ENCODE measurements at regions not wholly inside any gene's neighbourhood (a gene's known extent, or its start where the extent isn't known, plus 50 kb on each side); places are given as distances from the start of the nearest gene placed in this dataset.

- H3K4me1 ChIP-seq (replicated peaks in 1 of 2; ENCODE audit: control insufficient read depth in 2 of 2, insufficient read depth in 2 of 2, low read length in 2 of 2), result no peaks in the 10 kb centered on the region
- no peak overlapping the region for H2AFZ ChIP-seq (ENCODE audit: low read depth, low read length)
- no peak overlapping the region for H3K27ac ChIP-seq (ENCODE audit: extremely low read depth, low read depth, low read length)
- FAIRE-seq, result no peak
- 0% methylated on average over 3 of the region's 4 CpGs for WGBS (ENCODE audit: insufficient coverage, low coverage, missing lambda C conversion rate)
- in situ Hi-C loops (cut with MboI), result no loop called here
- no peaks in the 10 kb centered on the region for H3K36me3 ChIP-seq (ENCODE audit: control insufficient read depth, insufficient read depth, low read length)
- H3K4me3 ChIP-seq, result no peak overlapping the region
- ATAC-seq, result no peak
- no peaks in the 10 kb centered on the region for H3K79me2 ChIP-seq (ENCODE audit: control insufficient read depth, insufficient read depth, low read length)
- ChIA-PET POLR2A (interaction anchor here (0.9 kb wide), 1 partner anchor 338 kb away, joined by 3 read pairs; no protein-coding TSS in a partner anchor), CTCF (ENCODE audit: low intra/inter-chr PET ratio) (no interaction called here)
- peaks cover 0 to 15% of the 10 kb centered on the region in 2 experiments; a peak in 2 of 5 replicates for H3K27me3 ChIP-seq (ENCODE audit: control insufficient read depth in 2 of 2, insufficient read depth in 2 of 2, low read length in 2 of 2)
- no TSS peak for BruUV-seq (replicated peaks)
- H4K20me1 ChIP-seq (replicated peaks; ENCODE audit: control insufficient read depth, insufficient read depth, low read length), result no peaks in the 10 kb centered on the region
- H3K4me2 ChIP-seq (ENCODE audit: insufficient read depth, low read length), result no peak overlapping the region
- no peaks in the 10 kb centered on the region for H3K9me3 ChIP-seq (replicated peaks; ENCODE audit: control insufficient read depth, insufficient read depth, low read depth, low read length)
- H3K9me1 ChIP-seq (ENCODE audit: control insufficient read depth, insufficient read depth, low read length), result no peaks in the 10 kb centered on the region
- no peak overlapping the region for H3K9ac ChIP-seq (ENCODE audit: insufficient read depth in 1 of 2, low read depth in 2 of 2, low read length in 2 of 2)
- intact Hi-C loops (cut with micrococcal nuclease), result no loop called here
- no peak for DNase-seq (ENCODE audit: extremely low read depth in 1 of 4, low spot score in 3 of 4)
- TF ChIP-seq ZNF124 (CRISPR knock-in tag; IDR thresholded peaks at IDR 0.05) (no peak), CREB5 (CRISPR knock-in tag; IDR thresholded peaks at IDR 0.05) (no peak), POLR2AphosphoS5 (IDR thresholded peaks at IDR 0.05; ENCODE audit: control insufficient read depth, insufficient read depth, low read depth, low read length) (no peak), ZNF764 (CRISPR knock-in tag; IDR thresholded peaks at IDR 0.05; ENCODE audit: low read depth) (no peak), TAF9B (IDR thresholded peaks at IDR 0.05; ENCODE audit: partially characterized antibody) (no peak), HDAC3 (IDR thresholded peaks at IDR 0.05; ENCODE audit: borderline replicate concordance, partially characterized antibody) (no peak), HMGN3 (IDR thresholded peaks at IDR 0.05; ENCODE audit: borderline replicate concordance, extremely low read depth, insufficient read length, low read depth, low read length) (no peak)
- TF ChIP-seq, protein P1, sequence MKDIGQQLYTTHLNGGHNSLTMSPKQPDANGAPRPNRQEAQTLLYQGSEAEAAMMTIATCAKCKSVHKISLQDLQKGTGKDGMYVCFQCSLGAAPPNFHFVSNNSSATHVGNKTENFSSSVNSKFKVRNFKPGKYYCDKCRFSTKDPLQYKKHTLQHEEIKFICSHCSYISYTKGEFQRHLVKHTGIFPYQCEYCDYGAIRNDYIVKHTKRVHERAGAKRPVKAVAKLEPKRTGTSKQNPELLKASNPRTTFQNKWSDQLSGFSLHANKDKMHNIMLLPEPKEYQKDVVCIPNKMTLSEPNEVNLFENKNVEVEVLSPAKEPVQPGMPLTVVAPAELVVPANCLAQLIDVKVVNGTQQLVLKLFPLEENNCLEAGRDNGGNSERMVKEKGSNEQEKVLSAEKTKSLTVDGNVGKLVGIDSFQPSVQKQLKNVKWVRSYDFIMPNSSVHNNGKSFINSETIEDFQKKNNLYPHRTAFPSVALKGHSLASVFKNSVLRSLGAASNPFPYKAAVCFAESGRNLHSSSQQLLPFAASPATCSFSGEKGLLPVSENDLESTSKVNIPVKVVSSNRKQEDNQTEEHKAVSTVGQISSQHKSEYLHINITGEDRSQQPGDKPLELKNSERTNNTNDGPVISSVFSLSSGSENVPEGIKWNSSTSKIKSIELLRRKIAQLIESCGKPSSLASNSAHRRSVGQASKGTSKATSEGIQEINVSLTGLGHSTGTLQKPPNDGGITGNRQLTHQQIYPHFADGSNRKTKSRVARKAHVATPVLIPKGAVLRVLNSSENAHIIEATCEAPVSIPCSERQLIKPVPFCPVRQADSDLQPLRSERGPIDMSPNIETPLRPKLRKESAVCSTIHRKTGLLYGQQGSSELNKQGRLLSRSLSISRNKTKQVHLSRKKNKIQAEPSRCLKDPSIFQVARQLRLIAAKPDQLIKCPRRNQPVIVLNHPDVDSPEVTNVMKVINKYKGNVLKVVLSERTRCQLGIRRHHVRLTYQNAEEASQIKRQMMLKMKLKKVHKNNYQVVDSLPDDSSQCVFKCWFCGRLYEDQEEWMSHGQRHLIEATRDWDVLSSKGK (CRISPR knock-in tag; IDR thresholded peaks at IDR 0.05), result no peak
- TF ChIP-seq, protein P2, sequence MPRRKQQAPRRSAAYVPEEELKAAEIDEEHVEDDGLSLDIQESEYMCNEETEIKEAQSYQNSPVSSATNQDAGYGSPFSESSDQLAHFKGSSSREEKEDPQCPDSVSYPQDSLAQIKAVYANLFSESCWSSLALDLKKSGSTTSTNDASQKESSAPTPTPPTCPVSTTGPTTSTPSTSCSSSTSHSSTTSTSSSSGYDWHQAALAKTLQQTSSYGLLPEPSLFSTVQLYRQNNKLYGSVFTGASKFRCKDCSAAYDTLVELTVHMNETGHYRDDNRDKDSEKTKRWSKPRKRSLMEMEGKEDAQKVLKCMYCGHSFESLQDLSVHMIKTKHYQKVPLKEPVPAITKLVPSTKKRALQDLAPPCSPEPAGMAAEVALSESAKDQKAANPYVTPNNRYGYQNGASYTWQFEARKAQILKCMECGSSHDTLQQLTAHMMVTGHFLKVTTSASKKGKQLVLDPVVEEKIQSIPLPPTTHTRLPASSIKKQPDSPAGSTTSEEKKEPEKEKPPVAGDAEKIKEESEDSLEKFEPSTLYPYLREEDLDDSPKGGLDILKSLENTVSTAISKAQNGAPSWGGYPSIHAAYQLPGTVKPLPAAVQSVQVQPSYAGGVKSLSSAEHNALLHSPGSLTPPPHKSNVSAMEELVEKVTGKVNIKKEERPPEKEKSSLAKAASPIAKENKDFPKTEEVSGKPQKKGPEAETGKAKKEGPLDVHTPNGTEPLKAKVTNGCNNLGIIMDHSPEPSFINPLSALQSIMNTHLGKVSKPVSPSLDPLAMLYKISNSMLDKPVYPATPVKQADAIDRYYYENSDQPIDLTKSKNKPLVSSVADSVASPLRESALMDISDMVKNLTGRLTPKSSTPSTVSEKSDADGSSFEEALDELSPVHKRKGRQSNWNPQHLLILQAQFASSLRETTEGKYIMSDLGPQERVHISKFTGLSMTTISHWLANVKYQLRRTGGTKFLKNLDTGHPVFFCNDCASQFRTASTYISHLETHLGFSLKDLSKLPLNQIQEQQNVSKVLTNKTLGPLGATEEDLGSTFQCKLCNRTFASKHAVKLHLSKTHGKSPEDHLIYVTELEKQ (CRISPR knock-in tag; IDR thresholded peaks at IDR 0.05), result no peak
- TF ChIP-seq, protein P3, sequence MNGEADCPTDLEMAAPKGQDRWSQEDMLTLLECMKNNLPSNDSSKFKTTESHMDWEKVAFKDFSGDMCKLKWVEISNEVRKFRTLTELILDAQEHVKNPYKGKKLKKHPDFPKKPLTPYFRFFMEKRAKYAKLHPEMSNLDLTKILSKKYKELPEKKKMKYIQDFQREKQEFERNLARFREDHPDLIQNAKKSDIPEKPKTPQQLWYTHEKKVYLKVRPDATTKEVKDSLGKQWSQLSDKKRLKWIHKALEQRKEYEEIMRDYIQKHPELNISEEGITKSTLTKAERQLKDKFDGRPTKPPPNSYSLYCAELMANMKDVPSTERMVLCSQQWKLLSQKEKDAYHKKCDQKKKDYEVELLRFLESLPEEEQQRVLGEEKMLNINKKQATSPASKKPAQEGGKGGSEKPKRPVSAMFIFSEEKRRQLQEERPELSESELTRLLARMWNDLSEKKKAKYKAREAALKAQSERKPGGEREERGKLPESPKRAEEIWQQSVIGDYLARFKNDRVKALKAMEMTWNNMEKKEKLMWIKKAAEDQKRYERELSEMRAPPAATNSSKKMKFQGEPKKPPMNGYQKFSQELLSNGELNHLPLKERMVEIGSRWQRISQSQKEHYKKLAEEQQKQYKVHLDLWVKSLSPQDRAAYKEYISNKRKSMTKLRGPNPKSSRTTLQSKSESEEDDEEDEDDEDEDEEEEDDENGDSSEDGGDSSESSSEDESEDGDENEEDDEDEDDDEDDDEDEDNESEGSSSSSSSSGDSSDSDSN (IDR thresholded peaks at IDR 0.05; ENCODE audit: borderline replicate concordance in 1 of 2, low read depth in 2 of 2, low read length in 2 of 2), result no peak
Measured at GRCh38 chrX:39401483-39402110, 600.3 kb downstream of the MID1IP1 start.
